ENCODE measurements at regions not wholly inside any gene's neighbourhood (a gene's known extent, or its start where the extent isn't known, plus 50 kb on each side); places are given as distances from the start of the nearest gene placed in this dataset.

- TF ChIP-seq AHDC1 (CRISPR knock-in tag; IDR thresholded peaks at IDR 0.05; ENCODE audit: borderline replicate concordance) = no peak
- no peak for TF ChIP-seq FOXJ3 (CRISPR knock-in tag; IDR thresholded peaks at IDR 0.05; ENCODE audit: borderline replicate concordance)
- no peak for TF ChIP-seq ZFAT (CRISPR knock-in tag; conservative IDR thresholded peaks at IDR 0.05)
- TF ChIP-seq NFE2L1 (CRISPR knock-in tag; IDR thresholded peaks at IDR 0.05; ENCODE audit: borderline replicate concordance) = no peak
- no peak for TF ChIP-seq ETV5 (CRISPR knock-in tag; IDR thresholded peaks at IDR 0.05; ENCODE audit: borderline replicate concordance)
Observed at GRCh38 chr14:51468523-51468922, 183.2 kb upstream of the FRMD6 start (continued).

- in situ Hi-C loops (cut with HindIII; ENCODE audit: extremely low pct_ligation_motif_present, low pct_unique_long_range_greater_than_20kb) = no loop called here
- Histone ChIP-seq H3K4me3 (replicated peaks in 1 of 3; ENCODE audit: insufficient read depth in 1 of 3, low read depth in 2 of 3, low read length in 3 of 3) (no peak overlapping the region), H3K27me3 (ENCODE audit: control insufficient read depth in 1 of 2, insufficient read depth in 2 of 2, low read length in 2 of 2) (no peaks in the 10 kb centered on the region), H4K20me1 (ENCODE audit: insufficient read depth, low read length) (no peaks in the 10 kb centered on the region), H3K27ac (ENCODE audit: extremely low read length, insufficient read depth, low read length) (no peak overlapping the region), H3K79me2 (ENCODE audit: insufficient read depth, low read length) (no peaks in the 10 kb centered on the region), H3K4me2 (ENCODE audit: low read depth, low read length) (no peak overlapping the region), H3K36me3 (replicated peaks in 1 of 2; ENCODE audit: control insufficient read depth in 1 of 2, insufficient read depth in 2 of 2, low read length in 2 of 2) (no peaks in the 10 kb centered on the region), H3K4me1 (ENCODE audit: insufficient read depth, low read length) (no peaks in the 10 kb centered on the region), H3K9me3 (ENCODE audit: low read length) (no peaks in the 10 kb centered on the region), H3K9ac (ENCODE audit: insufficient read depth, low read depth, low read length) (no peak overlapping the region), H2AFZ (ENCODE audit: low read length) (no peak overlapping the region)
- no peak for FAIRE-seq
- no TSS peak for BruUV-seq (replicated peaks)
- CTCF ChIA-PET (ENCODE audit: low intra/inter-chr PET ratio, low total read pairs) = no interaction called here
- intact Hi-C loops (cut with micrococcal nuclease; ENCODE audit: unreplicated experiment) = no loop called here
- POLR2A ChIA-PET = no interaction called here
- no peak for ATAC-seq
- WGBS (ENCODE audit: low lambda C conversion rate) = 6% methylated on average over 2 of the region's 2 CpGs
- no peak for DNase-seq (ENCODE audit: low spot score)
- TF ChIP-seq MXD3 (CRISPR knock-in tag; IDR thresholded peaks at IDR 0.05) (no peak), ATF3 (CRISPR knock-in tag; IDR thresholded peaks at IDR 0.05) (no peak), RARG (CRISPR knock-in tag; IDR thresholded peaks at IDR 0.05; ENCODE audit: low read depth) (no peak), PRPF4 (IDR thresholded peaks at IDR 0.05; ENCODE audit: low read depth, low read length, poor library complexity, severe bottlenecking) (no peak), DBP (CRISPR knock-in tag; IDR thresholded peaks at IDR 0.05; ENCODE audit: not compliant biosample characterization) (no peak), DNMT1 (CRISPR knock-in tag; IDR thresholded peaks at IDR 0.05) (no peak), CREB1 (IDR thresholded peaks at IDR 0.05) (no peak), CREB1 (CRISPR knock-in tag; IDR thresholded peaks at IDR 0.05) (no peak), ZMYM4 (CRISPR knock-in tag; IDR thresholded peaks at IDR 0.05) (no peak)
- TF ChIP-seq, protein P1, sequence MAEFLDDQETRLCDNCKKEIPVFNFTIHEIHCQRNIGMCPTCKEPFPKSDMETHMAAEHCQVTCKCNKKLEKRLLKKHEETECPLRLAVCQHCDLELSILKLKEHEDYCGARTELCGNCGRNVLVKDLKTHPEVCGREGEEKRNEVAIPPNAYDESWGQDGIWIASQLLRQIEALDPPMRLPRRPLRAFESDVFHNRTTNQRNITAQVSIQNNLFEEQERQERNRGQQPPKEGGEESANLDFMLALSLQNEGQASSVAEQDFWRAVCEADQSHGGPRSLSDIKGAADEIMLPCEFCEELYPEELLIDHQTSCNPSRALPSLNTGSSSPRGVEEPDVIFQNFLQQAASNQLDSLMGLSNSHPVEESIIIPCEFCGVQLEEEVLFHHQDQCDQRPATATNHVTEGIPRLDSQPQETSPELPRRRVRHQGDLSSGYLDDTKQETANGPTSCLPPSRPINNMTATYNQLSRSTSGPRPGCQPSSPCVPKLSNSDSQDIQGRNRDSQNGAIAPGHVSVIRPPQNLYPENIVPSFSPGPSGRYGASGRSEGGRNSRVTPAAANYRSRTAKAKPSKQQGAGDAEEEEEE (CRISPR knock-in tag; IDR thresholded peaks at IDR 0.05; ENCODE audit: borderline replicate concordance) = no peak
Observed at GRCh38 chr14:51472881-51473280, 178.8 kb upstream of the FRMD6 start.

Data from HepG2 (cell line).